MCF 10A (cell line): ENCODE measurements at regions not wholly inside any gene's neighbourhood (a gene's known extent, or its start where the extent isn't known, plus 50 kb on each side); places are given as distances from the start of the nearest gene placed in this dataset.

Experiments used
- BruUV-seq: library from RNA; stranded (reverse); fragments of 400-500 nt; replicated peaks from 2 replicates; lab custom pipeline; 2021; lab: Mats Ljungman, UMichigan
- CTCF ChIA-PET: fragments of 300-600 bp; sonication (Branson Sonifier 250); formaldehyde crosslinking; extraction: SDS; loops from one replicate; lab custom pipeline; 2021; ENCODE audit warnings: antibody characterized with exemption, inconsistent platforms; lab: Yijun Ruan, JAX
- POLR2A ChIA-PET: fragments of 300-600, 350-650 bp; sonication (Branson Sonifier 250); formaldehyde crosslinking; extraction: SDS; loops from one replicate; lab custom pipeline; 2020; ENCODE audit warnings: antibody characterized with exemption, inconsistent platforms; lab: Yijun Ruan, JAX
- DNase-seq: peaks from one replicate; pipeline ENCODE4 v3.0.0-alpha.2; 2018; ENCODE audit not compliant: unreplicated experiment
- H3K27ac Mint-ChIP-seq: one replicate; pipeline ENCODE4 v1.8.0; 2022; ENCODE audit warnings: mild to moderate bottlenecking, low read depth, mixed read lengths; ENCODE audit not compliant: unreplicated experiment
- H3K27me3 Mint-ChIP-seq: one replicate; pipeline ENCODE4 v1.8.0; 2022; ENCODE audit warnings: mixed read lengths; ENCODE audit not compliant: insufficient read depth, unreplicated experiment
- H3K36me3 Mint-ChIP-seq: one replicate; pipeline ENCODE4 v1.8.0; 2022; ENCODE audit warnings: mild to moderate bottlenecking, moderate library complexity, mixed read lengths; ENCODE audit not compliant: insufficient read depth, unreplicated experiment
- H3K4me1 Mint-ChIP-seq: one replicate; pipeline ENCODE4 v1.8.0; 2022; ENCODE audit warnings: mixed read lengths; ENCODE audit not compliant: insufficient read depth, unreplicated experiment
- H3K4me3 Mint-ChIP-seq: one replicate; pipeline ENCODE4 v1.8.0; 2022; ENCODE audit warnings: mild to moderate bottlenecking, moderate library complexity, mixed read lengths; ENCODE audit not compliant: unreplicated experiment
- H3K9me3 Mint-ChIP-seq: one replicate; pipeline ENCODE4 v1.8.0; 2022; ENCODE audit warnings: mixed read lengths; ENCODE audit not compliant: unreplicated experiment
- intact Hi-C: fragments of 100-400 bp; cut with micrococcal nuclease; formaldehyde crosslinking; loops from 2 replicates; pipeline ENCODE4 v1.14.1; 2022
- TF ChIP-seq, protein P1 (sequence below): fragments of 200-600 bp; IDR thresholded peaks from one replicate; pipeline ENCODE4 v1.8.0; 2022; ENCODE audit warnings: antibody characterized with exemption, mild to moderate bottlenecking; ENCODE audit not compliant: unreplicated experiment

DNA sequence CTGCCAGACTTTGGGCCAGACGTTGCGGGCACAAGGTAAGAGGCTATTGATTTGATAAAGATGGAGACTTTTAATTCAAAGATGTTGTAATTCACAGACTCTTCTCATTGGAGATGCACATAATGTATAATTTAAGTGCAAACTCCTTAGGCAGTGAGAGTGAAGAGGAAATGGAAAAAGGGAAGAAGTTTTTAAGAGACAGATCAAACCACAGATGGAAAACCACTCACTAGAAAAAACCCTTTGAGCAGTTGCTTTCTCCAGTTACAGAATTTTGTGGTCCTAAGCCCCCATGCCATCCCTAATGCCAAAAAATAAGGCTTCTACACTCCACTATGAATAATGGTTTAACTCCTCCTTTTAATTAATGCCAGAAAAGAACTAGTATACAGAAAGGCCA lies 977.1 kb upstream of the PRKX start:
- POLR2A ChIA-PET, result no interaction called here
- Mint-ChIP-seq H3K4me3 (no peak overlapping the region), H3K27me3 (no peaks in the 10 kb centered on the region), H3K4me1 (no peaks in the 10 kb centered on the region), H3K9me3 (peaks cover 11% of the 10 kb centered on the region), H3K27ac (no peak overlapping the region), H3K36me3 (peaks cover 6% of the 10 kb centered on the region)
- CTCF ChIA-PET, result no interaction called here
- DNase-seq, result no peak
- no TSS peak for BruUV-seq
- intact Hi-C loops, result no loop called here
- TF ChIP-seq, protein P1, sequence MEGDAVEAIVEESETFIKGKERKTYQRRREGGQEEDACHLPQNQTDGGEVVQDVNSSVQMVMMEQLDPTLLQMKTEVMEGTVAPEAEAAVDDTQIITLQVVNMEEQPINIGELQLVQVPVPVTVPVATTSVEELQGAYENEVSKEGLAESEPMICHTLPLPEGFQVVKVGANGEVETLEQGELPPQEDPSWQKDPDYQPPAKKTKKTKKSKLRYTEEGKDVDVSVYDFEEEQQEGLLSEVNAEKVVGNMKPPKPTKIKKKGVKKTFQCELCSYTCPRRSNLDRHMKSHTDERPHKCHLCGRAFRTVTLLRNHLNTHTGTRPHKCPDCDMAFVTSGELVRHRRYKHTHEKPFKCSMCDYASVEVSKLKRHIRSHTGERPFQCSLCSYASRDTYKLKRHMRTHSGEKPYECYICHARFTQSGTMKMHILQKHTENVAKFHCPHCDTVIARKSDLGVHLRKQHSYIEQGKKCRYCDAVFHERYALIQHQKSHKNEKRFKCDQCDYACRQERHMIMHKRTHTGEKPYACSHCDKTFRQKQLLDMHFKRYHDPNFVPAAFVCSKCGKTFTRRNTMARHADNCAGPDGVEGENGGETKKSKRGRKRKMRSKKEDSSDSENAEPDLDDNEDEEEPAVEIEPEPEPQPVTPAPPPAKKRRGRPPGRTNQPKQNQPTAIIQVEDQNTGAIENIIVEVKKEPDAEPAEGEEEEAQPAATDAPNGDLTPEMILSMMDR, result no peak

DNA sequence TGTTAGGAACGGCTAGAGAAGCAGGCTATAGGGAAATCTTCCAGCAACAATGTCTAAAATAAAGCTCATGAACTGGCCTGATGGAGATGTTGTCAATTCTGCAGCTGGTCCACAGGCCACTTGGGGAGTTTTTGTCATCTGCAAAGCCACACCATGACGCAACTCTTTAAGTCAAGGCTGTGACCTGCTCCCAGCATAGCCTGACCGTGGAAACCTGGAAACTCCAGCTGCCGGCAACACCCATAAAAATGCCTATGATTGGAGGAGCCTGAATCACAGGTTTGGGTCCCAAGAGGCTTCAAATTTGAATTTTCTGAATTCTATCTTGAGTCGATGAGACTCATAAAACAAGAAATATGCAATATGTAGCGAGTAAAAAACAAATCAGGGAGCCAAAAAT lies 969.2 kb upstream of the PRKX start:
- Mint-ChIP-seq H3K36me3 (peaks cover 6% of the 10 kb centered on the region), H3K27me3 (no peaks in the 10 kb centered on the region), H3K27ac (no peak overlapping the region), H3K4me1 (no peaks in the 10 kb centered on the region), H3K4me3 (no peak overlapping the region), H3K9me3 (no peaks in the 10 kb centered on the region)
- TF ChIP-seq, protein P1, result no peak
- ChIA-PET CTCF (no interaction called here), POLR2A (no interaction called here)
- DNase-seq, result no peak
- intact Hi-C loops, result no loop called here
- no TSS peak for BruUV-seq

DNA sequence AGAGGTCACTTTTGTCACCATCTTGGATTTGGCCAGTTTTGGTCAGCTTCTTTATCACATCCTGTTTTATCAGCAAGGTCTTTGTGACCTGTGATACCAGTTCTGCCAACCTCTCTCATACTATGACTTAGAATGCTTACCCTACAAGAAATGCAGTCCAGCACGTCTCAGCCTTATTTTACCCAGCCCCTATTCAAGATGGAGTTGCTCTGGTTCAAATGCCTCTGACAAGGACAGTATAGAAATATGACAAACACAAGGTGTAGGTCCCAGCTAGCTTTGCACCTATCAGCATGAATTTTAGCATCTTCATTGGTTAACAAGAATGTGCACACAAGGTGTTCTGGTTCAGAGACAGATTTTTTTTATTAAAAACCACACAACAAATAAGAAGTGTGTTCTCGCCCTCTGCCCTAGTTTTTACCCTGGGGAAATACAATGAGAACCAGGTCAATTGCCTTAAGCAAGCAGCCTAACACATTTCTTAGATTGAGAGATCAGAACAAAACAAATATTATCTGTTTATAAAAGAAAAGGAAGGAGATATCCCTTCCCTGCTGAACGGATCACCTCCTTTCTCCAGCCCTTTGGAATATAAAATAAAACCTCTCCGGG lies 962.3 kb upstream of the PRKX start:
- TF ChIP-seq, protein P1, result no peak
- H3K9me3 Mint-ChIP-seq, result peaks cover 8% of the 10 kb centered on the region
- ChIA-PET CTCF (interaction anchor here (1.1 kb wide), 1 partner anchor 11 kb away, joined by 3 read pairs; no protein-coding TSS in a partner anchor), POLR2A (no interaction called here)
- no peak overlapping the region for H3K4me3 Mint-ChIP-seq
- intact Hi-C loops, result no loop called here
- no TSS peak for BruUV-seq
- no peak for DNase-seq
- no peaks in the 10 kb centered on the region for H3K27me3 Mint-ChIP-seq
- no peaks in the 10 kb centered on the region for H3K4me1 Mint-ChIP-seq
- H3K27ac Mint-ChIP-seq, result no peak overlapping the region
- no peaks in the 10 kb centered on the region for H3K36me3 Mint-ChIP-seq

DNA sequence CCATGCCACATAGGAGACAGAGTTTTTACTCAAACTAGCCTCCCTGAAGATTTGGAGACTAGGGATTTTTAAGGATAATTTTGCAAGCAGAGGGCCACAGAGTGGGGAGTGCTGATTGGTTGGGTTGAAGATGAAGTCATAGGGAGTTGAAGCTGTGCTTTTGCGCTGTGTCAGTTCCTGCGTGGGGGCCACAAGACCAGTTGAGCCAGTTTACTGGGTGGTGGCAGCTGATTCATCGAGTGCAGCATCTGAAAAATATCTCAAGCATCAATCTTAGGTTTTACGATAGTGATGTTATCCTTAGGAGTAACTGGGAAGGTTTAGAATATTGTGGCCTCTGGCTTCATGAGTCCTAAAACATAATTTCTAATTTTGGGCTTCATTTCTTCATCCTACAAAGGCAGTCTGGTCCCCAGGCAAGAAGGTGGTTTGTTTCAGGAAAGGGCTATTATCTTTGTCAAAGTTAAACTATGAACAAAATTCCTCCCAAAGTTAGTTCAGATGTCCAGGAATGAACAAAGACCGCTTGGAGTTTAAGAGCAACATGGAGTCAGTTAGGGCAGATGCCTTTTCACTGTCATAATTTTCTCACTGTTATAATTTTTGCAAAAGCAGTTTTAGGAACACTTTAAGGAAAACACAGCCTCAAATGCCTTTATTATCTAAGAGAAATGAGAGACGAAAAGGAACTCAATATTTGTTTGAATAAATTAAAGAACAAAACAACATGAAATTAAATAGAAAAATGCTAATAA lies 960.8 kb upstream of the PRKX start:
- BruUV-seq, result no TSS peak
- DNase-seq, result no peak
- TF ChIP-seq, protein P1, result no peak
- intact Hi-C loops, result no loop called here
- Mint-ChIP-seq H3K4me3 (no peak overlapping the region), H3K4me1 (no peaks in the 10 kb centered on the region), H3K27me3 (no peaks in the 10 kb centered on the region), H3K9me3 (peaks cover 8% of the 10 kb centered on the region), H3K27ac (no peak overlapping the region), H3K36me3 (no peaks in the 10 kb centered on the region)
- ChIA-PET CTCF (no interaction called here), POLR2A (no interaction called here)
